Uterus (tissue), 3 donors: ENCODE measurements at regions not wholly inside any gene's neighbourhood (a gene's known extent, or its start where the extent isn't known, plus 50 kb on each side); places are given as distances from the start of the nearest gene placed in this dataset. TPM values are rescaled to one million over a fixed set of nuclear protein-coding genes. Genes with fewer than 3 reads are reported as not detected.

Source experiments
- DNase-seq, 2 donors: peaks; one replicate each; pipeline ENCODE4 v3.0.0-alpha.2; 2019 to 2020
- H3K27ac ChIP-seq, 2 donors: fragments of 200-600 bp; sonication (generic); 1 replicate in 1 of 2; 2 replicates in 1 of 2; pipeline ENCODE4 v1.5.1; 2016 to 2018
- H3K27me3 ChIP-seq, 2 donors: fragments of 200-600 bp; sonication (generic); one replicate each; pipeline ENCODE4 v1.5.1; 2018 to 2019; ENCODE audit warnings: control low read depth in 1 of 2
- H3K36me3 ChIP-seq, 2 donors: fragments of 200-600 bp; sonication (generic); one replicate each; pipeline ENCODE4 v1.5.1; 2019; ENCODE audit warnings: control low read depth in 1 of 2
- H3K4me1 ChIP-seq, 2 donors: fragments of 200-600 bp; sonication (generic); one replicate each; pipeline ENCODE4 v1.5.1; 2018 to 2019; ENCODE audit warnings: control low read depth in 1 of 2
- H3K4me3 ChIP-seq, 2 donors: fragments of 200-600 bp; sonication (generic); 1 replicate in 1 of 2; 2 replicates in 1 of 2; pipeline ENCODE4 v1.5.1; 2018 to 2019; ENCODE audit warnings: mild to moderate bottlenecking in 1 of 2
- H3K9me3 ChIP-seq, 2 donors: fragments of 200-600 bp; sonication (generic); one replicate each; pipeline ENCODE4 v1.5.1; 2019; ENCODE audit warnings: control low read depth in 1 of 2
- CTCF ChIP-seq, 4 experiments: fragments of 200-600 bp in 2 of 4; fragments of 450-650 bp in 2 of 4; sonication (generic) in 2 of 4; IDR thresholded peaks; one replicate each; pipeline ENCODE4 v1.5.1; 2016 to 2019; ENCODE audit warnings: antibody characterized with exemption in 4 of 4, mild to moderate bottlenecking in 2 of 4, moderate library complexity in 1 of 4
- POLR2A ChIP-seq, 2 donors: fragments of 450-650 bp; IDR thresholded peaks; one replicate each; pipeline ENCODE4 v1.6.1; 2016; ENCODE audit warnings: antibody characterized with exemption in 2 of 2, mild to moderate bottlenecking in 1 of 2, moderate library complexity in 1 of 2
- intact Hi-C: fragments of 100-400 bp; cut with DNase I; formaldehyde crosslinking; loops from one replicate; pipeline ENCODE4 v1.15.1; 2023; ENCODE audit warnings: low total_unique reads
- microRNA-seq: library from miRNA; unstranded; fragments of <30 nt; microRNA quantifications from one replicate; pipeline ENCODE4, GENCODE V29; 2016; ENCODE audit warnings: borderline microRNAs expressed, borderline replicate concordance
- small RNA-seq: library from RNA; depleted of rRNA; stranded (forward); fragments of <200 nt; gene quantifications from one replicate; pipeline ENCODE3, GENCODE V24; 2016
- donor health status: DM: yes; HTN: yes; CAD: no.

GRCh38 chr2:111715987-111716904 lies 167.7 kb downstream of the ANAPC1 start:
- intact Hi-C loops: no loop called here
- no peak overlapping the region for H3K4me3 ChIP-seq
- TF ChIP-seq POLR2A (IDR thresholded peaks at IDR 0.05): no peak
- TF ChIP-seq CTCF (IDR thresholded peaks at IDR 0.05): no peak
- DNase-seq: no peak
- no peaks in the 10 kb centered on the region for H3K9me3 ChIP-seq
- H3K27me3 ChIP-seq: no peaks in the 10 kb centered on the region
- no peaks in the 10 kb centered on the region for H3K4me1 ChIP-seq
- no peak overlapping the region for H3K27ac ChIP-seq
- H3K36me3 ChIP-seq: no peaks in the 10 kb centered on the region

GRCh38 chr2:111716905-111717775 lies 166.9 kb downstream of the ANAPC1 start:
- no peak for DNase-seq
- Histone ChIP-seq H3K27ac (no peak overlapping the region), H3K9me3 (no peaks in the 10 kb centered on the region), H3K4me3 (no peak overlapping the region), H3K4me1 (no peaks in the 10 kb centered on the region), H3K27me3 (no peaks in the 10 kb centered on the region), H3K36me3 (no peaks in the 10 kb centered on the region)
- intact Hi-C loops: no loop called here
- TF ChIP-seq CTCF (IDR thresholded peaks at IDR 0.05) (no peak), POLR2A (IDR thresholded peaks at IDR 0.05) (no peak)

Small RNAs in the stretch of these regions (microRNA-seq; reads per million reads assigned to microRNA genes)
- not detected for gene MIR4435-2

Small RNAs in the stretch of these regions (small RNA-seq; reads per million reads assigned to genes)
- not detected for gene MIR4435-2
